ENCODE measurements at regions not wholly inside any gene's neighbourhood (a gene's known extent, or its start where the extent isn't known, plus 50 kb on each side); places are given as distances from the start of the nearest gene placed in this dataset.

- TF ChIP-seq HDGF (IDR thresholded peaks at IDR 0.05; ENCODE audit: borderline replicate concordance) (no peak), FOXA1 (IDR thresholded peaks at IDR 0.05) (no peak), SUZ12 (IDR thresholded peaks at IDR 0.05) (no peak), BHLHE40 (IDR thresholded peaks at IDR 0.05; ENCODE audit: borderline replicate concordance) (no peak), FOXK2 (IDR thresholded peaks at IDR 0.05) (no peak), ZNF384 (IDR thresholded peaks at IDR 0.05) (no peak), PKNOX1 (IDR thresholded peaks at IDR 0.05) (no peak), SP1 (IDR thresholded peaks at IDR 0.05) (no peak), NFRKB (IDR thresholded peaks at IDR 0.05) (no peak)
Observed at GRCh38 chr18:39799006-39799405, 2156.0 kb upstream of the PIK3C3 start.

Data from HEK293T (cell line).